ENCODE measurements at regions not wholly inside any gene's neighbourhood (a gene's known extent, or its start where the extent isn't known, plus 50 kb on each side); places are given as distances from the start of the nearest gene placed in this dataset.

DNA sequence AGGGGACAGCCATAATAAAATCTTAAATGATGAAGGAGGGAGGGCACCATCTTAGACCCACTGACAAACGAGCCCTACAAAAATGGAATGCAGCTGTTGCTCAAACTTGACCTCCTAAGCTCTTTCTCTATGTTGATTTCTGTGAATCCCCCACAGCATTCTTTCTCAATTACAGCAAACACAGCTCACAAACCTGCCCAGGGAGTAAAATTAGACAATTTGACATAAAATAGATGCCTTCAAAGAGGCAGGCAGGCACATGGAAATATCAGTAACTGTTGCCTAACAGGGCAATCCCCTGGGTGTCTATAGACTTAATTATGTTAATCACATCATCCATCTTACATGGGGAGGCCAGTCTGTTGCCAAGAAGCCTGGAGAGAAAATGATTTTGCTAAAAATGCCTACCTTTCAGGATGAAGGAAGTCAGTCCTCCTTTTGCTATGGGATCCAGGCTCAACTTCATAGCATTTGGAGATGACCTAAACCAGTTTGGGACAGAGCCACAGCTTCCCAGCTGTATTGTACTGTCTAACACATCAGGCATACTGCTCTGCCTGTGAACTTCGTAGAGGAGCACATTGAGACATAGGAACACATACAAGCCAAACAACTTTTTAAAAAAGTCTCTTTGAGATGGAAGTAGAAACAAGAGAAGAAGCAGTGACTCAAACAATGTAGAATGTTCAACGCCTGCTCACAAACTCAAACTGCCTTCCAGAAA lies 1177.4 kb downstream of the SORCS1 start:
- TF ChIP-seq, protein P1, sequence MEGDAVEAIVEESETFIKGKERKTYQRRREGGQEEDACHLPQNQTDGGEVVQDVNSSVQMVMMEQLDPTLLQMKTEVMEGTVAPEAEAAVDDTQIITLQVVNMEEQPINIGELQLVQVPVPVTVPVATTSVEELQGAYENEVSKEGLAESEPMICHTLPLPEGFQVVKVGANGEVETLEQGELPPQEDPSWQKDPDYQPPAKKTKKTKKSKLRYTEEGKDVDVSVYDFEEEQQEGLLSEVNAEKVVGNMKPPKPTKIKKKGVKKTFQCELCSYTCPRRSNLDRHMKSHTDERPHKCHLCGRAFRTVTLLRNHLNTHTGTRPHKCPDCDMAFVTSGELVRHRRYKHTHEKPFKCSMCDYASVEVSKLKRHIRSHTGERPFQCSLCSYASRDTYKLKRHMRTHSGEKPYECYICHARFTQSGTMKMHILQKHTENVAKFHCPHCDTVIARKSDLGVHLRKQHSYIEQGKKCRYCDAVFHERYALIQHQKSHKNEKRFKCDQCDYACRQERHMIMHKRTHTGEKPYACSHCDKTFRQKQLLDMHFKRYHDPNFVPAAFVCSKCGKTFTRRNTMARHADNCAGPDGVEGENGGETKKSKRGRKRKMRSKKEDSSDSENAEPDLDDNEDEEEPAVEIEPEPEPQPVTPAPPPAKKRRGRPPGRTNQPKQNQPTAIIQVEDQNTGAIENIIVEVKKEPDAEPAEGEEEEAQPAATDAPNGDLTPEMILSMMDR (IDR thresholded peaks at IDR 0.05): no peak
- TF ChIP-seq POLR2A (IDR thresholded peaks at IDR 0.05): no peak

Data from adrenal gland (tissue), 5 donors.